UCSD-AML1 (cell line): ENCODE measurements at regions not wholly inside any gene's neighbourhood (a gene's known extent, or its start where the extent isn't known, plus 50 kb on each side); places are given as distances from the start of the nearest gene placed in this dataset.

ENCODE experiments used
- DNase-seq: peaks from one replicate; lab custom pipeline; 2025; ENCODE audit not compliant: unreplicated experiment; lab: John Stamatoyannopoulos, UW

DNA sequence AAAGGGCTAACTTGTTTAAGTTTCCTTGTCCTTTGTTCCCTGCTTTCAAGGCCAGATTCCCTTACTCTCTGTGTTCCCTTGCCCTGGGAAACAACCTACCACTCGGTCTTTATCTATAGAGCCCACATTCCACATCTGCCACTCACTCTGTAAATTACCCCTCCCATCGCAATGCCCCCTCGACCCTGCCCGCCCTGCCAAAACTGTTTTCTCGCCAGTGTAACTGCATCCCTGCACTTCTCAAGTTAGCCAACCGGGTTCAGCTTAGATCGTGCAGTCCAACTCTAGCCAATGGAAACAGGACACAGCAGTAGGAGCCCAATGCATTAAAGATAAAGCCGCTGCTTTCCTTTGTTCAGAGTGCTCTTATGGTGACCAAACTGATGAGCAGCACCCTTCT is 263.6 kb downstream of the TBL1XR1 start:
- no peak for DNase-seq

DNA sequence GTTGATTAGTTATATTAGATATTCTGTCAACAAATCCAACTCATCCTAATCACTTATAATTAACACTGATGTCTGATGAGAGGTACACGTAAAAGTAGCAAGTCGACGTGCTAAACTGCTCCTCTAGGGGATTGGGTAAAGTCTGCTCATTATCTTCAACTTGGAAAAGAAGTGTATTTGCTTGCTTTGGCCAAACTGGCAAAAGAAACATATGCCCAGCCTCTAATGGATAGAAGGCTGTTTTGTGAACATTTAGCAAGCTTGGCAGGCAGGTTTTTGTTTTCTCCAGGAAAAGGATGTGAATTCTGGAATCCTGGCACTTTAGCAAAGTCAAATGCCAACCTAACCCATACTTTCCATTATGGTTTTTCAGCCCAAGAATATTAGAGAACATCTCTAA is 264.8 kb downstream of the TBL1XR1 start:
- DNase-seq, result no peak

DNA sequence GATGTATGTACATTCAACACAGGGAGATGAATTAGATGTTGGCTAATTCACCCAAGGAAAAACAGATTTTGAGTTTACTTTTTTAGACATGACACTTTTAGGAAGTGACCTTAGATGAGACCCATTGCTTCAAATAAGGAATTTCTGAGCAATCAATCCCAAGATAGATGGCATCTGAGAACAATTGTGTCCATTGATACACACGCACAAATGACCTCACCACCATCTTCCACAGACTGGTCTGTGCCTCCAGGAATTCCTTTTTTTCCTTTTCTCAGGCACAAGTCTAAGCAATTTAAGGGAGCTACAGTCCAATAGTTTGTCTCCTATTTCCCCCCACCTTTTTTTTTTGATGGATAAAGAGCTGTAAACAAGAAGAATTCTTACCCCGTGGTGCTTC is 265.3 kb downstream of the TBL1XR1 start:
- no peak for DNase-seq

DNA sequence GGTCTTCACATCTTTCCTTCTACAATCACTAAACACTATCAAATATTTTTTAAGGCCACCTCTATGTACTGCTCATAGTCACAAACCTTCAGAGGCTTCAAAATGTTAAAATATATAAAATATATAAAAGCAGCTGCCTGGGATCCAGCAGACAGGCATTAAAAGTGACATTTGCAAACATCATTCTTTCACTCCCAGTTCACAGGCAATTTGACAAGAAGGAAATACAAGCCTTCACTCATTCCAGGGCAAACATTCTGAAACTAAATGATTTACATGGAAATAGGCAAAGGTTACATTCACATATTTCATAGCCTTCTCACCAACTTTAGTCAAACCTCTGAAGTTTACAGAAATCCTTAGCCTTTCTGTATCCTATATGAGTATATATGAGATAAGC is 266.3 kb downstream of the TBL1XR1 start:
- DNase-seq, result no peak

DNA sequence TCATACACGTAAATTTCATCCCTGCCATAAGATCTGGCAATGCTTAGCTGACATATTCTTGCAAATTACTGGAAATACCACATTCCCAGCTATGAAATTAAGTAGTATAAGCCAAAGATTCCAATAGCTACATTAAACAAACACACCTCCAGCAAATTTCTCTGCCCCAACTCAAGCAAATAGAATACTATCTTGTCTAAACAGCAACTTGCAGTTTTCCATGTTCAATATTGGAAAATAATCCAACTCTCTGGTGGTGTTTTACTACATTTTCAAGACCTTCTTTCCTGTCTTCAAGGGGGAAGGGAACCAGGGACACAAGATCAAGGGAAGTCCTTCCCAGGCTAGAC is 268.7 kb downstream of the TBL1XR1 start:
- no peak for DNase-seq

- DNase-seq, result no peak
Measured at GRCh38 chr3:176927706-176928581, 269.3 kb downstream of the TBL1XR1 start.

GRCh38 chr3:176927280-176927679 is 270.0 kb downstream of the TBL1XR1 start:
- DNase-seq, result no peak

DNA sequence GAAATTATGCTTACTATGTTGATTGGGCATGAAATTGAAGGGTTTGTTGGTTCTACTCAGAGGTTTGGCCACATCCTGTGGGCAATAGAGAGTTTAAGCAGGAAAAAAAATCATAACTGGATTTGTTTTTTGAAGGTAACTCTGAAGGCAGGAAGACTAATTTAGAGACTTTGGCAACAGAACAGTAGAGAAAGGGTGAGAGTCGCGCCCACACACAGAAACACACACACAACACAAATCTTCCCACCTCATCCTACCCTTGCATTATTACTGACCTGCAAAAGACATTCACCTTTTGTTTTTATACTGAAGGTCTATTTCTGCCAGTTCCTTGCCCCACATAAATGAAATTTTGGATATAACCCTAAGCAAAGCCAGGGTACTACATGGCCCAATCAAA is 270.6 kb downstream of the TBL1XR1 start:
- no peak for DNase-seq

- DNase-seq, result no peak
Measured at GRCh38 chr3:176926034-176926433, 271.2 kb downstream of the TBL1XR1 start.

DNA sequence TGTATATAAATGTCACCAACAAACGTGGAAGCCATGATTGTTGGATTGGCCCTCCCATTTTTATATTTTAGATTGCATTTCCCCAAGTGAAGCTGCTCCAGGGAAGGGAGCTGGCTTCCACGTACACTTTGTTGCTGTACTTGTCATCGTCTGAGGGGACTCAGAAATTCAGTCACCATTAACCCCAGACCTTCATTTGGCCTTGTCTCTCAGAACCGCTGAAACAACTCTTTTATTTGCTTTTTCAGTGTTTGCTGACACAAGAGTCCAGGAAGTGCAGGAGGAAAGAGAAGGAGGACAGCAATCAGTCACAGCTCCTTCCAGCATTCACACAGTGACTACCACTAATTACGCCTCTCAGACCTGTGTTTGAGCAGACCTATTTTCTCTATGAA is 276.5 kb downstream of the TBL1XR1 start:
- DNase-seq, result no peak

- no peak for DNase-seq
Measured at GRCh38 chr3:176919836-176920765, 277.2 kb downstream of the TBL1XR1 start.

- no peak for DNase-seq
Measured at GRCh38 chr3:176916777-176917176, 280.5 kb downstream of the TBL1XR1 start.

DNA sequence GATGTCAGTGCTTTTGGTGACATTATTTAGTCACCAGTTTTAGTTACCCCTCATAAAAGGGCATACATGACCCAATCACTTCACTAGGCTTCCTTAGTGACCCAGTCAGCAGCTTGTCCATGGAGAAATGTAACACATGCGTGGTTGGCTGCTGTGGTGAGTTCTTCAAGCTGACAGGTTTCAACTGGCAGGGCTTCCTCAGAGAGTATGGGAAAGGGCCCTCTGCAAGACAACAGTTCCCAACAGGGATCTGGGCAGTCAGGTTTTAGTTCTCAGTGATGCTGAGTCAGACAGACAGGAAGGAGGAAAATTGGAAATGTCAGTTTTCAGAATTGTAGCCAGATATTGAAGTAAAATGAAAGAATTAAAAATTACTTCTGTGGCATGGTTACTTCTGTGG is 282.5 kb downstream of the TBL1XR1 start:
- DNase-seq, result no peak

- DNase-seq, result no peak
Measured at GRCh38 chr3:176911579-176911978, 285.7 kb downstream of the TBL1XR1 start.

GRCh38 chr3:176909044-176909443 is 288.2 kb downstream of the TBL1XR1 start:
- DNase-seq, result no peak

- DNase-seq, result no peak
Measured at GRCh38 chr3:176906046-176906905, 291.0 kb downstream of the TBL1XR1 start.

DNA sequence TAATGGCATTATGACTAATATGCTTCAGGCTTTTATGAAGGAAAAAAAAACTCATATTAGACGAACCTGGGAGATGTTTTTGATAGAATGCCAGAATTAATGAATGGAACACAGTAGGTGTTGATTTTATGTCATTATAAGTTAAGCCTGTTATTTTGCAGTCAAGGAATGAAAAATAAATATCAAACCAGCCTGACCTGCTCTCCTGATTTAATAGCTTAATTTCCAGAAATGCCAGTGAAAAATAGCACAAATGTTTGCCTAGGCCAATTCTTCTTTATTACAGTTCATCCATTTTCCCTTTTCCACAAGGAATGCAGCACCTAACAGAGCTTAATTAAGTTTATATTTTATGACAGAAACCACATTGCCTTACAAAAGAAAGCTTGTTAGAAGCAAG is 292.0 kb downstream of the TBL1XR1 start:
- no peak for DNase-seq

DNA sequence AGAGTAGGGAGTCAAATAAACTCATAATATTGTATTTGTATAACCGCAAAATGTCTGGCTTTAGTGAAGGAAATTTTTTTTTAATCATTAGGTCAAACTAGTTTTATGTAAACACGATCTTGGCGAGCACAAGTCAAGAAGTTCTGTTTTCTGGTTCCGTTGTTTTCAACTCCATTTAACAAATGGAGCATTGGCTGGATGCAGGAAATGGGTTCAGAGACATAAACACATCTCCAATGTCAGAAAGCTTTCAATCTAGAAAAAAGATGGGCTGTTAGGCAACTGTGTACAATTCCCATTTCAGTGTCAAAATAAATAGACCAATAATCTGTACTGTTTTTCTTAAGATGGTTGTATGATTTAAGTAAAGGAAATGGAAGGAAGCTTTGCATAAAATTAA is 292.8 kb downstream of the TBL1XR1 start:
- DNase-seq, result no peak

- no peak for DNase-seq
Measured at GRCh38 chr3:176896640-176897039, 300.6 kb downstream of the TBL1XR1 start.

- DNase-seq, result no peak
Measured at GRCh38 chr3:176896165-176896564, 301.1 kb downstream of the TBL1XR1 start.

DNA sequence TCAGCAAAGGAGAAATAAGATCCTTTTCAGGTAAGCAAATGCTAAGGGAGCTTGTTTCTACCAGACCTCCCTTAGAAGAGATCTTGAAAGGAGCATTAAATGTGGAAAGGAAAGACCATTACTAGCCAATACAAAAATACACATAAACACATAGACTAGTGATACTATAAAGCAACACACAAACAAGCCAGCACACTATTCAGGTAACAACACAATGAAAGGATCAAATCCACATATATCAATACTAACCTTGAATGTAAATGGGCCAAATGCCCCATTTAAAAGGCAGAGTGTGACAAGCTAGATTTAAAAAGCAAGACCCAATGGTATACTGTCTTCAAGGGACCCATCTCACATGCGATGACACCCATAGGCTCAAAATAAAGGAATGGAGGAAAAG is 317.6 kb downstream of the TBL1XR1 start:
- no peak for DNase-seq
